Thymus (tissue), 11 donors: ENCODE measurements at regions not wholly inside any gene's neighbourhood (a gene's known extent, or its start where the extent isn't known, plus 50 kb on each side); places are given as distances from the start of the nearest gene placed in this dataset.

ENCODE experiments used
- DNase-seq, 9 donors: peaks; one replicate each; pipeline ENCODE4 v3.0.0-alpha.2; 2013; ENCODE audit warnings: low spot score in 9 of 9, low read depth in 6 of 9, missing footprints in 1 of 9
- H3K27ac ChIP-seq, 2 donors: one replicate each; pipeline ENCODE4 v1.5.1; 2013; ENCODE audit warnings: control low read depth in 1 of 2, low read depth in 1 of 2, low read length in 1 of 2, mild to moderate bottlenecking in 1 of 2, moderate library complexity in 1 of 2
- H3K27me3 ChIP-seq, 2 donors: one replicate each; pipeline ENCODE4 v1.5.1; 2013; ENCODE audit warnings: low read length in 1 of 2; ENCODE audit not compliant: control insufficient read depth in 2 of 2, insufficient read depth in 1 of 2
- H3K36me3 ChIP-seq, 2 donors: one replicate each; pipeline ENCODE4 v1.5.1; 2013; ENCODE audit warnings: low read length in 1 of 2, mild to moderate bottlenecking in 1 of 2, moderate library complexity in 1 of 2; ENCODE audit not compliant: control insufficient read depth in 2 of 2, insufficient read depth in 2 of 2
- H3K4me1 ChIP-seq, 2 donors: one replicate each; pipeline ENCODE4 v1.5.1; 2013; ENCODE audit warnings: low read length in 2 of 2; ENCODE audit not compliant: control insufficient read depth in 2 of 2, insufficient read depth in 2 of 2
- H3K4me3 ChIP-seq, 2 donors: one replicate each; pipeline ENCODE4 v1.5.1; 2013; ENCODE audit warnings: low read length in 2 of 2, control low read depth in 1 of 2, mild to moderate bottlenecking in 1 of 2
- H3K9me3 ChIP-seq, 2 donors: one replicate each; pipeline ENCODE4 v1.5.1; 2013; ENCODE audit warnings: low read length in 1 of 2, mild to moderate bottlenecking in 1 of 2; ENCODE audit not compliant: control insufficient read depth in 2 of 2, insufficient read depth in 1 of 2
- WGBS: extraction: QIAGEN DNeasy Blood & Tissue Kit; methylation state at CpG from one replicate; pipeline ENCODE4 v1.1.7; 2013; 5-methylcytosine and 5-hydroxymethylcytosine counted together
- donor health status: healthy.

DNA sequence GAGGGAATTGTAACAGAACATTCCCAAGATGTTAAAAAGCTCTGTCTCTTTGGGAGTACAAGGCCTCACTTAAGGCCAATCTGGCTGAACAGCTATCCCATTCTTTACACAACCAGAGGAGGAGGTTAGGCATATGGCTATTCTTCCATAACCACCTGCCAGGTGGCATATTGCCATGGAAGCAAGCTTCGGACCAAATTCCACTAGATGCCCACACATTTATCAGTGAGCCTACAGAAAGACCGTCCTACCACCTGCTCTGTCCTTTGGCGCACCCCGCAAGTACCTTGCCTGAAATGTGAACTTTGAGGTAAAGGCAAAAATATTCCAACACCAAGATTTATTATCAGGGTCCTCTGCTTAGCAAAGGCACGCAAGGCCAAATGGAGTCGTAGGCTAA lies 519.9 kb upstream of the TNP1 start:
- Histone ChIP-seq H3K4me1 (peaks cover 0 to 6% of the 10 kb centered on the region in 2 donors), H3K27me3 (no peaks in the 10 kb centered on the region), H3K27ac (no peak overlapping the region), H3K36me3 (no peaks in the 10 kb centered on the region), H3K9me3 (no peaks in the 10 kb centered on the region), H3K4me3 (no peak overlapping the region)
- 88% methylated on average over 6 of the region's 6 CpGs for WGBS
- no peak for DNase-seq

GRCh38 chr2:217372794-217373193 lies 512.9 kb upstream of the TNP1 start:
- WGBS = 99% methylated on average over 2 of the region's 2 CpGs
- Histone ChIP-seq H3K4me1 (peaks cover 2 to 3% of the 10 kb centered on the region in 2 donors), H3K36me3 (no peaks in the 10 kb centered on the region), H3K9me3 (no peaks in the 10 kb centered on the region), H3K27ac (no peak overlapping the region), H3K4me3 (no peak overlapping the region), H3K27me3 (no peaks in the 10 kb centered on the region)
- no peak for DNase-seq

DNA sequence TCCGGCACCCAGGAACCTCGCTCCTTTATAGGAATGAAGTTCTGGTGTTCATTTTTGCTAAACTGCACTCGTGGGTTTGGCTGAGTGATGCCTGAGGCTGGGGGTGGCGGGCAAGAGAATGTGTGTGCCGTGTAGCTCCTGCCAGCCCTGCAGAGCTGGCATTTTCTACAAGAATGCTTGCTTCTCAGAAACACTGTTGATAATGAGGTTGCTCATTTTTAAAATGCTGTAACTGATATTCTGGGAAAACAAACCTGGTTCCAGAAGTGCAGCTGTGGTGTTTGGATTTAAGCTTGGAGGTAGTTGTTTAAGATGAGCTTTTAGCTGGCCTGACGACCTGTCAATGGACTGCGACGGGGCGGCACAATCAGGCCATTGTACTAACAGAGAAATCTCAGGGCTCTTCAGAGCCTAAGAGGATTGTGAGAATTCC lies 511.9 kb upstream of the TNP1 start:
- WGBS = 93% methylated on average over 9 of the region's 9 CpGs
- no peak overlapping the region for H3K27ac ChIP-seq
- H3K4me1 ChIP-seq = peaks cover 2 to 3% of the 10 kb centered on the region in 2 donors
- H3K27me3 ChIP-seq = no peaks in the 10 kb centered on the region
- no peaks in the 10 kb centered on the region for H3K9me3 ChIP-seq
- H3K4me3 ChIP-seq = no peak overlapping the region
- DNase-seq = no peak
- no peaks in the 10 kb centered on the region for H3K36me3 ChIP-seq

- DNase-seq = no peak
- no peak overlapping the region for H3K4me3 ChIP-seq
- H3K4me1 ChIP-seq = peaks cover 2 to 3% of the 10 kb centered on the region in 2 donors
- H3K27me3 ChIP-seq = no peaks in the 10 kb centered on the region
- H3K36me3 ChIP-seq = no peaks in the 10 kb centered on the region
- no peak overlapping the region for H3K27ac ChIP-seq
- WGBS = 95% methylated on average over 5 of the region's 5 CpGs
- H3K9me3 ChIP-seq = no peaks in the 10 kb centered on the region
Observed at GRCh38 chr2:217370391-217370790, 510.5 kb upstream of the TNP1 start.

DNA sequence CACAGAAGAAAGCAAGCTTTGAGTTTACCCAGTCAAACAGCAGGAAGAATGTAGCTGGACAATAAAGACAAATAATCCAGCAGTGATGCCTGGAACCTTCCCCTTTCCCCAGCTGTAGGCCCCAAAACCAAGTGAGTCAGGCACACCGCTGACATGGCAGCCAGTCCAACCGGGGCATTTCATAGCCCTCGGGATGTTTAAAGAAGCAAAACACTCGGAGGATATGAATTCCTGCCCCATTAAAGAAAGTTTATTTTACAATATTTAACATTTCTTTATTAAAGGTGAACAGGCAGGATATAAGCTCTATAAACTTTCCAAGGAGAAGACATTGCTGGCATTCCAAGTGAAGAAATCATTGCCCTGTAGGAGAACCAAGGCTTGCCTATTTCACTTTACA lies 507.6 kb upstream of the TNP1 start:
- Histone ChIP-seq H3K27me3 (no peaks in the 10 kb centered on the region), H3K4me1 (peaks cover 2 to 3% of the 10 kb centered on the region in 2 donors), H3K27ac (no peak overlapping the region), H3K36me3 (no peaks in the 10 kb centered on the region), H3K9me3 (no peaks in the 10 kb centered on the region), H3K4me3 (no peak overlapping the region)
- WGBS = 98% methylated on average over 4 of the region's 4 CpGs
- no peak for DNase-seq

DNA sequence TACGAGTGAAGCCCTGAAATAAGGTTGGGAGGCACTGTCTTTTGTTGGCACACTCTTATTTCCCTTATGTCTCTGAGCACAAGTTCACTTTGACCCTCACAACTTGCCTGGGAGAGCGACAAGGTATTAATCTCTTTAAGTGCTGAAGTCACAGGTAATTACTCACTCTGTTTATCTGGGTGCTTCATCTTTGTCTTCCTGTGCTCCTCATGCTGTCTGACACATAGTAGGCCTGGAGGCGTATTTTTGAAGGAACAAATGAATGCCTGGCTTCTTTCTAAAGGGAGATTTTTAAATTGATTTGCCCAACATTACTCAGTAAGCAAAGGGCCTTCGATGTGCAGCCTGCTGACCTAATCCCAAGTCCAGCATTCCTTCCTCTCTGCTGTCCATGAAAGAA lies 507.1 kb upstream of the TNP1 start:
- 95% methylated on average over 4 of the region's 4 CpGs for WGBS
- no peaks in the 10 kb centered on the region for H3K27me3 ChIP-seq
- H3K4me3 ChIP-seq = no peak overlapping the region

DNA sequence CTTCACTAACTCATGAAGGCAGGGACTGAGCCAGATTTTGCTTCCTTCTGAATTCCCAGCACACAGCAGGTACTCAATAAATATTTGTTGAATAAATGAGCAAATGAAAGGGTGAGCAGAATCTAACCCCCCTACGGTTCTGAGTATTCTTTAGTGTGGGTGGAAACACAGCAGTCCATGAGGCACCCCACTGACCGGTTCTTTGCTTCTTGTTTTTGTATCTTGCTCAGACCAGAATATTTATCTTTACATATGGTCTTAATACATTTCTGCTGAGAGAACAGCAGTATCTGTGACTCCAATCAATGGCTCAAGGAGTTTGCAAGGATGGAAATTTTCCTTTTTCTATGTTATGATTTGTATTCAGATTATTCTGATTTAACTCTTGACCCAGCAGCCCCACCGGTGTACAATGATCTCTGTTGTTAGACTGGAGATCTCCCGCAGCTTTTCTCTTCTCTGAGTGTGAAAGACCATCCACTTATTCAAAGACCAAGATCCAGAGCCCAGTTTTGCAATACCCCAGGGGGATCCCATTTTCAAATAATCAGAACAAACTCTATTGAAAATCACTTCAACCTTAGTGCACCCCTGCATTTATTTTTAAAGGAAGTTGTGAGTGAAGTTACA lies 506.5 kb upstream of the TNP1 start:
- H3K9me3 ChIP-seq = no peaks in the 10 kb centered on the region
- H3K4me1 ChIP-seq = no peaks in the 10 kb centered on the region
- no peaks in the 10 kb centered on the region for H3K27me3 ChIP-seq
- H3K36me3 ChIP-seq = no peaks in the 10 kb centered on the region
- H3K4me3 ChIP-seq = no peak overlapping the region
- WGBS = 94% methylated on average over 4 of the region's 4 CpGs
- no peak overlapping the region for H3K27ac ChIP-seq
- no peak for DNase-seq

More for the DNA sequence above, 507.1 kb upstream of the TNP1 start:
- Histone ChIP-seq H3K9me3 (no peaks in the 10 kb centered on the region), H3K36me3 (no peaks in the 10 kb centered on the region), H3K27ac (no peak overlapping the region), H3K4me1 (no peaks in the 10 kb centered on the region)
- DNase-seq = no peak

GRCh38 chr2:217365656-217366055 lies 505.8 kb upstream of the TNP1 start:
- H3K4me1 ChIP-seq = peaks cover 0 to 2% of the 10 kb centered on the region in 2 donors
- H3K4me3 ChIP-seq = no peak overlapping the region
- 97% methylated on average over 3 of the region's 3 CpGs for WGBS
- no peak overlapping the region for H3K27ac ChIP-seq
- no peak for DNase-seq
- no peaks in the 10 kb centered on the region for H3K9me3 ChIP-seq
- no peaks in the 10 kb centered on the region for H3K27me3 ChIP-seq
- no peaks in the 10 kb centered on the region for H3K36me3 ChIP-seq

- Histone ChIP-seq H3K4me1 (peaks cover 0 to 2% of the 10 kb centered on the region in 2 donors), H3K36me3 (no peaks in the 10 kb centered on the region), H3K9me3 (no peaks in the 10 kb centered on the region), H3K27me3 (no peaks in the 10 kb centered on the region), H3K27ac (no peak overlapping the region), H3K4me3 (no peak overlapping the region)
- DNase-seq = no peak
Observed at GRCh38 chr2:217364224-217364623, 504.4 kb upstream of the TNP1 start.
